ENCODE measurements at regions not wholly inside any gene's neighbourhood (a gene's known extent, or its start where the extent isn't known, plus 50 kb on each side); places are given as distances from the start of the nearest gene placed in this dataset.
"Not testable (repeated sequence)": the region's sequence is repeated elsewhere in the genome, so short reads cannot be mapped to it uniquely, and the experiment has no call there.

DNA sequence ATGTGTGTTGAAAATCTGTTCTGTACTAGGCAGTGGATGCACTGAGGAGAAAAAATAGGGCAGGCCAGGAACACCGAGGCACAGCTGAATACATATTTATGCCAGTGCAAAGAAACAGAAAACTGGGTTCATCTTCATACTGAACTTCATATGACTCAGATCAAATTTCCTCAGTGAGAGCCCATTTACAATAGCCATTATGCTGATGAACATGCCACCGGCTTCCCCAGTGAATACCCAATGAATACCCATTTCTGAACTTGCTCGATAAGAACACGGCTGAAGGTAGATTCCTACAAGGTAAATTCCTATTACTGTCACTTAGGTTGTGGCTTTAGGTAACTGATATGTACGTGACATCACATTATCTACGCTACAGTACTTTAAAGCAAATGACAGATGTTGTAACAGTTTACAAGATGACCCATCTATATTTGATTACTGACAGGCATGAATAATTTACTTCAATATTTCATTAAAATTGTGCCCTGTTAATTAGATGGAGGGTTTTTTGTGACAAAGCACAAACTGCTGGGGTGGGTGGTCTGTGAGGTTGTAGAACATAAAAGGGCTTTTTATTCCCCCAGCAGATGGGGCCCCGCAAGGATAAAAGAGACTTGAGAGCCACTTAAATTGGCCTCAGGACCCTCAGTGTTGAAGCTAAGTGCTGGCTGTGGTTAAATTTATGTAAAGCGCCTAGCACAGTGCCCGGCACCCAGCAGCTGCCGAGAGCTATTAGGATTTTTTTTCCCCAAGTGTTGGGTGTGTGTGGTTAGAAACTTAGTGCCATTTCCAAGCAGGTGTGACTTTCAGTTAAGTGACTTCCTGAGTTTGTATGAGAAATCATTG is 264.5 kb downstream of the CD83 start:
- 89% methylated on average over 10 of the region's 10 CpGs for WGBS
- DNase-seq (ENCODE audit: extremely low spot score) = no peak
- Histone ChIP-seq H3K4me1 (ENCODE audit: insufficient read depth) (no peaks in the 10 kb centered on the region), H3K4me3 (ENCODE audit: low read depth, low read length) (no peak overlapping the region), H3K27ac (ENCODE audit: low read depth) (no peak overlapping the region), H3K36me3 (ENCODE audit: insufficient read depth) (no peaks in the 10 kb centered on the region)

DNA sequence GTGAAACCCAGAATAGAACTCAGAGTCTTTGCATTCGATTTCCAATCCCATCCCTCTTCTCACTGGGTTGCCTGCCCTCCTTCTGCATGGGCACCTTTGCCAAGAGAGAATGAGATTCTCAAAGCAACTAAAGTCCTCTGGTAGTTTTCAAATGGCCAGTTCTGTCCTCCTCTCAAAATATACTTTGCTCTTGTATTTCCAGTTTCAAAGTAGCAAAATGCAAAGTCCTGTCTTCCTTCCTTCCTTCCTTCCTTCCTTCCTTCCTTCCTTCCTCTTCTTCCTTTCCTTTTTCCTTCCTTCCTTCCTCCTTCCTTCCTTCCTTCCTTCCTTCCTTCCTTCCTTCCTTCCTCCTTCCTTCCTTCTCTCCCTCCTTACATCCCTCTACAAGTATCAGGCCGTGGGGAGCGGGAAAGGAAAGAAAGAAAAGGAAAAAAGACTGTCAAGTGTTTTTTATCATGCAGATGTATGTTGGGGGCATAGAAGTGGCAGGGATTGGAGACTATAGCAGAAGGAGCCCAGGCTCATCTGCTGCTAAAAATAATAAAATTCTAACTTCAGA is 265.2 kb downstream of the CD83 start:
- Histone ChIP-seq H3K27ac (ENCODE audit: low read depth) (no peak overlapping the region), H3K36me3 (ENCODE audit: insufficient read depth) (no peaks in the 10 kb centered on the region), H3K4me3 (ENCODE audit: low read depth, low read length) (no peak overlapping the region), H3K4me1 (ENCODE audit: insufficient read depth) (no peaks in the 10 kb centered on the region)
- WGBS = 82% methylated on average over 3 of the region's 3 CpGs
- DNase-seq (ENCODE audit: extremely low spot score) = no peak

DNA sequence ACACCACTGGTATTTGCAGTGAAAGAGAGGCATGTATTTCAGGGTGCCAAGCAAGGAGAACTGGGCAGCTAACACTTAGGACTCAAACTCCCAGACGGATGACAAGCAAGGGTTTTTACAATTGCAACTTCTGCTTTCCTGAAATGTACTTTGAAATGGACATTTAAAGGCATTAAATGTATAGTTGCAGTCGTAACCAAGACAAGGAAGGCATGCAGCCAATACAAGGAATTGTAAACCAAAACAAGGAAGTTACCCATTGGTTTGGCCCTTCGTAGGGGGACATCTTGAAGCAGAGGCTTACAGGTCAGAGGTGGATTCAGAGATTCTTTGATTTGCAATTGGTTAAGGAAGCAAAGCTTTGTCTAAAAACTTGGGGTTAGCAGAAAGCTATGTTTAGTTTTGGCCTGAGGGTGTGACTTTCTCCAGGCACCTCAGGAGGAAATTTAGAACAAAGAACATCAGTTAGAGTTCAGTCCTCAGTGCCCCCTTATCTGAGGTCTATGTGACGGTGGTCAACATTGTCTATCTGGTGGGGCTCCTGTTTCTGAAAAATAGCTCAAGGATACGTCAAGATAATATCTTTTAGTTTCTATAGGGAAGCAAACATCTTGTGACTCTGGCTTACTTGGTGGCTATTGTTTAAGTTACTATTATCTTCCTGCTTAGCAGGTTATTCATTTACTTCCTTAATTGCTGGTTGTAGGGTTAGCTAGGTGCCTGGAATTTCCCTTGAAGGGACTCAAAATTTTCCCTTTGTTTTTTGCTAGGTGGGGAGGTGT is 266.0 kb downstream of the CD83 start:
- Histone ChIP-seq H3K27ac (ENCODE audit: low read depth) (no peak overlapping the region), H3K4me1 (ENCODE audit: insufficient read depth) (no peaks in the 10 kb centered on the region), H3K4me3 (ENCODE audit: low read depth, low read length) (no peak overlapping the region), H3K36me3 (ENCODE audit: insufficient read depth) (no peaks in the 10 kb centered on the region)
- no peak for DNase-seq (ENCODE audit: extremely low spot score)
- 84% methylated on average over 5 of the region's 5 CpGs for WGBS

DNA sequence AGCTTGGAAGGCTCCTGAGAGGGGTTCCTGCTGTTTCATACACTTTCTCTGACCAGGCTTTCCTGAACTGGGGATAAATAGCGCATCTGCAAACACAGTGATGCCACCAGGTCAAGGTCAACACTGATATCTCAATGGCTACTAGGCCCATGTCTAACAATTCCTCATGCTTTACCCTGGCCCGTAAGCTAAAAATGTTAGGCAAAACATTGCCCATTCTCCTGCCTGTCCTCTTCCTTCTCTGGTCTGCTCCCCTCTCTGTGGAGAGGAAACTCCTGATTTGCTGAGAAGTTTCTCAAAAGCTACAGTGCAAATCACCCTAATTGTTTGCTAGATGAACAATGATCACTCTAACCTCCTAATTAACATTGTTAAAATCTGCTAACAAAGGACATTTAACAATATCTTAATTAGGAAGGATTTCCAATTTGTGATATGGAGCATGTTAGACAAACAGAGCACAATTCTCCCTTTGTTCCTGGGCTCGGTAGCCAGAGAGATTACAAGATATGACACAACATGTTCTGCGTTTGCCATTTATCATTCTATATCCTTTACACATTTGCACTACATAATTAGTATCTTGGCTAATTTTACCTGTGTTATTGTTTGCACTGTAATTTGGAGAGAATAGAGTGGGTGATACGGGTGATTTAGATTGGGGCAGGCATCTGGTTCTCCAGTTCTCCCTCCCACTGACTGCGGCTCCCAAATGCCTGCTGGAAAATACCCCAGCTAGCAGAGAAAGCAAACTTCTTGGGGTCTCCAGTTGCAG is 266.8 kb downstream of the CD83 start:
- Histone ChIP-seq H3K4me3 (ENCODE audit: low read depth, low read length) (no peak overlapping the region), H3K36me3 (ENCODE audit: insufficient read depth) (no peaks in the 10 kb centered on the region), H3K27ac (ENCODE audit: low read depth) (no peak overlapping the region), H3K4me1 (ENCODE audit: insufficient read depth) (no peaks in the 10 kb centered on the region)
- 86% methylated on average over 6 of the region's 6 CpGs for WGBS
- no peak for DNase-seq (ENCODE audit: extremely low spot score)

DNA sequence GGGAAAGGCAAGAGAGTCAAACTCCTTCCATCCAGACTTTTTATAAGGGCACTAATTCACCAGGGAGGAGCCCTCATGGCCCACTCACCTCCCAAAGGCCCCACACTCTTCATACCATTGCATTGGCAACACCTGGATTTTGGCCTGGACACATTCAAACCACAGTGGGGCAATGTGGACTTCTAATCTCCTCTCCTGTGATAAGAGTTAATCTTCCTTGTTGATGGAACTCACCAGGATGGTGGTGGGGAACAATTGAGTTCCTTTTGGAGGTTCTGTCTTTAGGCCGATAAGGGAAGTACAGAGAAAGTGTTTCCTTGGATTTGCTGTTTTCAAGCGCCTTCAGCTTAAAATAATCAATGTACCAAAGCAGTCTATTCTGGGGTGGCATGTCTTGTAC is 268.7 kb downstream of the CD83 start:
- no peak overlapping the region for H3K27ac ChIP-seq (ENCODE audit: low read depth)
- DNase-seq (ENCODE audit: extremely low spot score) = no peak
- no peak overlapping the region for H3K4me3 ChIP-seq (ENCODE audit: low read depth, low read length)
- H3K4me1 ChIP-seq (ENCODE audit: insufficient read depth) = no peaks in the 10 kb centered on the region
- 95% methylated on average over 2 of the region's 2 CpGs for WGBS
- no peaks in the 10 kb centered on the region for H3K36me3 ChIP-seq (ENCODE audit: insufficient read depth)

DNA sequence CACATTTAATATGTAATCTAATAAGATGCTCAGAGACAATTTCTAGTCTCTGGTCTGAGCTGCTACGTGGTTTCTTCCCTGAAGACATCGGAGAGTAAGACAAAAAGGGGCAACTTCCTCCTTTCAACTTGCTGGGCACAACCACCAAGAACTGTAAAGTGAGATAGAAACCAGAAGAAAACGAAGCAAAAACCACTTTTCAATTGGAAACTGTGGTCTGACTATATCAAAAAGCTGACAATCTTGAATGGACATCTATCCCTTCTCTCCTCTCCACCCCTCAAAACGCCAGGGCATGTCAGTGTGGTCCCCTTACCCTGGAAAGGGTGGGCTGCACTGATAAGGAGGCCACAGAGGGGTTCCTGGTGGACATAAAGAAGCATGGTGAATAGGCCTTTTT is 269.1 kb downstream of the CD83 start:
- WGBS = 88% methylated on average over 4 of the region's 4 CpGs
- no peaks in the 10 kb centered on the region for H3K36me3 ChIP-seq (ENCODE audit: insufficient read depth)
- no peaks in the 10 kb centered on the region for H3K4me1 ChIP-seq (ENCODE audit: insufficient read depth)
- H3K4me3 ChIP-seq (ENCODE audit: low read depth, low read length) = no peak overlapping the region
- DNase-seq (ENCODE audit: extremely low spot score) = no peak
- no peak overlapping the region for H3K27ac ChIP-seq (ENCODE audit: low read depth)

DNA sequence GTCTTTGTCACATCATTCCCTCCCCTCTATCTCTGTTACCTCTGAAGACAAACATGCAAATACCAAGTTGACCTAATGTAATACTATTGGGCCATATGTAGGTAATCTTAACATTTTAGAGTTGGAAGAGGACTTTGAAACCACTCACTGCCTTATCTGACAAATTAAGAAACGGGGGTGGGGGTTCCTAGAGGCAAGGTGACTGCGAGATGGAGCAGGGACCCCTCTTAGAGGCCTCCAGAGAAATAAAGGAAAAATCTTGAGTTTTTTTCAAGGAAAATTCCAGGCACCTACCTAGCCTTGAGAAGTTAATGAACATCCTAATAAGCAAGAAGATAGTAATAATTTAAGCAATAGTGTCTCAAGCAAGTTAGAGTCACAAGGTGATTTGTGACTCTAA is 270.8 kb downstream of the CD83 start:
- no peak overlapping the region for H3K4me3 ChIP-seq (ENCODE audit: low read depth, low read length)
- no peaks in the 10 kb centered on the region for H3K4me1 ChIP-seq (ENCODE audit: insufficient read depth)
- 83% methylated on average over 2 of the region's 2 CpGs for WGBS
- no peak overlapping the region for H3K27ac ChIP-seq (ENCODE audit: low read depth)
- no peak for DNase-seq (ENCODE audit: extremely low spot score)
- H3K36me3 ChIP-seq (ENCODE audit: insufficient read depth) = no peaks in the 10 kb centered on the region

DNA sequence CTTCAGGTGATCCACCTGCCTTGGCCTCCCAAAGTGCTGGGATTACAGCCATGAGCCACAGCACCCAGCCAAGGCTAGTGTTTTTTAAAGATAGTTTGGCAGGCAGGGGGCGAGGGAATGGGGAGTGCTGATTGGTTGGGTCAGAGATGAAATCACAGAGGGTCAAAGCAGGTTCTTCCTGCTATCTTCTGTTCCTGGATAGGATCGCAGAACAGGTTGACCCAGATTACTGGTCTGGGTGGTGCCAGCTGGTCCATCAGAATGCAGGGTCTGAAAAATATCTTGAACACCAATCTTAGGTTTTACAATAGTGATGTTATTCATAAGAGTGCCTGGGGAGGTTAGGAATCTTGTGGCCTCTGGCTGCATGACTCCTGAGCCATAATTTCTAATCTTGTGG is 272.2 kb downstream of the CD83 start:
- WGBS = 88% methylated on average over 2 of the region's 2 CpGs
- H3K4me3 ChIP-seq (ENCODE audit: low read depth, low read length); H3K36me3 ChIP-seq (ENCODE audit: insufficient read depth); H3K4me1 ChIP-seq (ENCODE audit: insufficient read depth); H3K27ac ChIP-seq (ENCODE audit: low read depth); DNase-seq (ENCODE audit: extremely low spot score): not testable (repeated sequence)

DNA sequence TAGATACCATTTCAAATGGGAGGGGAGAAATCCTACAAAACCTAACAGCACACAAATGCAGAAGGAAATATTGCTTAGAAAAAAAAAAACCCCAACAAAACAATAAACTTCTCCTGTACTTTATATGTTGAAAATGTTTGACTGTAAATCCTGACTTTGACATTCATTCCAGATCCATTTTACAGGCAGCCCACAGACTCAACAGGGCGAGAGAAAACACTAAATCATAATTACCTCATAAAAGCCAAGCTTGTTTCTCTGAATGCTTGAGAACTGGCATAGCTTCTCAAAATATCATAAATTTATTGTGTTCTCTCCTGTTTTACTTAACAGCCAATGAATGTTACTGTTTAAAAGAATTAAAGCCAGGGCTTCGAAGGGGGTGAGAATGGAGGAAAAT is 273.2 kb downstream of the CD83 start:
- 28% methylated on average over 2 of the region's 2 CpGs for WGBS
- Histone ChIP-seq H3K4me1 (ENCODE audit: insufficient read depth) (no peaks in the 10 kb centered on the region), H3K4me3 (ENCODE audit: low read depth, low read length) (no peak overlapping the region), H3K27ac (ENCODE audit: low read depth) (no peak overlapping the region), H3K36me3 (ENCODE audit: insufficient read depth) (no peaks in the 10 kb centered on the region)
- no peak for DNase-seq (ENCODE audit: extremely low spot score)

DNA sequence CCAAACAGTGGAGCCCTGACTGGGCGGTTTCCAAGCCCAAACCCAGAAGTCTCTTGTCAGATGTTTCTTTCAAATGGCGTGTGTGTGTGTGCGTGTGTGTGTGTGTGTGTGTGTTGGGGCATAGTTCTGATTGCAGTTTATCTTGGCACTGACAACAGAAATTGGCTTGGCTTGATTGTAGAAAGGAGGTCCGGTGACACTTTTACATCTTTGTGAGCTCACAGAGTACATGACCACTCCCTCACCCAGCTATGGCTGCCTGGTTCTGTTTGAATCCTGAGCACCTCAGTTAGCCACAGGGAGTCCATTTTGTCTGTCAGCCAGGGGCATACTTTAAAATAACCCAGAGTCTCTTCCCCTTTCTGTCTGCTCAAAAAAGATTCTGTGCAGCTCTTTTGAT is 276.3 kb downstream of the CD83 start:
- 93% methylated on average over 4 of the region's 4 CpGs for WGBS
- H3K27ac ChIP-seq (ENCODE audit: low read depth) = no peak overlapping the region
- H3K4me3 ChIP-seq (ENCODE audit: low read depth, low read length) = no peak overlapping the region
- H3K4me1 ChIP-seq (ENCODE audit: insufficient read depth) = peaks cover 2% of the 10 kb centered on the region
- H3K36me3 ChIP-seq (ENCODE audit: insufficient read depth) = no peaks in the 10 kb centered on the region
- DNase-seq (ENCODE audit: extremely low spot score) = no peak

DNA sequence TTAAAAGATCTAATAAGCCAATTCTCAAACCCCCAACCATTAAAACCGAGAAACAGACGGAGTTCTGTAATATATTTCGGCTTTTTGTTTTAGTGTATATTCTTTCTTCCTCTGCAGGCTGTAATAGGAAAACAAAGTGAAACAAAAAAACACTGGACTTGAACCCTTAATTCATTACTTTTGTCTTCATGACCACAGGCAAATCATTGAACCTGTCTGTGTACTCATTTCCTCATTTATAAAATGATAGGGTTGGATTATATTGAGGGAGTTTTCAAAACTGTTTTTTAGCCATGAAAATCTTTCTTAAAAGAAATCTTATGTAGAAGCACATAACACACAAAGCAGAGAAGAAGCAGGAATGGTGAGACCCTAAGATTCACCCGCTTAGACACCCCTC is 278.8 kb downstream of the CD83 start:
- no peaks in the 10 kb centered on the region for H3K36me3 ChIP-seq (ENCODE audit: insufficient read depth)
- no peak overlapping the region for H3K4me3 ChIP-seq (ENCODE audit: low read depth, low read length)
- no peak for DNase-seq (ENCODE audit: extremely low spot score)
- 92% methylated on average over 4 of the region's 4 CpGs for WGBS
- no peak overlapping the region for H3K27ac ChIP-seq (ENCODE audit: low read depth)
- H3K4me1 ChIP-seq (ENCODE audit: insufficient read depth) = peaks cover 2% of the 10 kb centered on the region

DNA sequence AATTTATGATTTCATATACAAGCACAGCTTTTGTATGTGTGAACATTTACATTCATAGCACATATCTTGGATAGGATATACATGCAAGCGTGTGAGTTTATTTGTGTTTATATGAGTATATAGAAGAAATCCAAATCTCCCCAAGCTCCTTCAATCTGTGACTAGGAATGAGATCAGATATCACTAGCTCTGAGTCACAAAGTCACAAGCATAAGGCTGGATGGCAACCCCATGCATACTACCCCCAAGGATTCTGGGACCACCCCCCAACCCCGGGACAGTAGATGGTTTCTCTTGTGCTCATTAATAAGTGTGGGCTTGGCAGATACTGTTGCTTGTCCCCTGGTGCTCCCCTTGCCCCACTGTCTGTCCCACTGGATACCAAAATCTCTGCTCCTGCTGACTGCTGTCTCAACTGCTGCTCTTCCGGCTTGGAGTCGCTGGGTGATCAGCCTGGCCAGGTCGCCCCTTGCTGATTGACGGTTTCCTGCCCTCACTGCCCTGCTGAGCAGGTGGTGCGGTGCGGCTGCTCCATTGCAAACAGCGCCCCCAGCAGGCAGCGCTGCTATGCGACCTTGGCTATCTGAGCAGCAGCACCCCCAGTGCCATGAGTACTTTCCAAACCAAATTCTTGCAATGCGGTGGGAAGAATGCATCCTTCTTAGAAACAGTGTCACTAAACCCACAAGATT is 279.4 kb downstream of the CD83 start:
- no peaks in the 10 kb centered on the region for H3K36me3 ChIP-seq (ENCODE audit: insufficient read depth)

DNA sequence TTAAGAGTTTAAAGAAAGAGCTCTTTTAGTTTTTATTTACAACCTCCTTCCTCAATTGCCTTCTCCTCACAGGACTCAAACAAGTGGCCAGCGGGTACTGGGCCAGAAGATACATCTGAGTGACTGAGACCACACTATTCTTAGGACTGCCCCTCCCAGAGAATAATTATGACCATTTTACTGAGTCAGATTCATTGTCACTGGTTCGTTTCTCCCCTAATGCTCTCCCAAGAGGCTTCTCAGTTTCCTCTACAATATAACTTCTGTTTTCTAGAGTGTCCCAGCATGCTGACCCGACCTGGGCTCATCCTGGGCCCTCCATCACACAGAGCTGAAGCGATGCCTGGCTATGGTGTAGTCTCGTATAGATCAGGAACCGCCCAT is 279.9 kb downstream of the CD83 start:
- Histone ChIP-seq H3K4me3 (ENCODE audit: low read depth, low read length) (no peak overlapping the region), H3K27ac (ENCODE audit: low read depth) (no peak overlapping the region), H3K4me1 (ENCODE audit: insufficient read depth) (peaks cover 2% of the 10 kb centered on the region), H3K36me3 (ENCODE audit: insufficient read depth) (no peaks in the 10 kb centered on the region)
- DNase-seq (ENCODE audit: extremely low spot score) = no peak
- WGBS = 88% methylated on average over 6 of the region's 6 CpGs

More for the DNA sequence above, 279.4 kb downstream of the CD83 start:
- WGBS = 43% methylated on average over 12 of the region's 12 CpGs
- no peak for DNase-seq (ENCODE audit: extremely low spot score)
- Histone ChIP-seq H3K27ac (ENCODE audit: low read depth) (no peak overlapping the region), H3K4me3 (ENCODE audit: low read depth, low read length) (no peak overlapping the region), H3K4me1 (ENCODE audit: insufficient read depth) (peaks cover 2% of the 10 kb centered on the region)

Measured in urinary bladder (tissue), 3 donors.